ENCODE measurements at regions not wholly inside any gene's neighbourhood (a gene's known extent, or its start where the extent isn't known, plus 50 kb on each side); places are given as distances from the start of the nearest gene placed in this dataset.

- TF ChIP-seq, protein P1, sequence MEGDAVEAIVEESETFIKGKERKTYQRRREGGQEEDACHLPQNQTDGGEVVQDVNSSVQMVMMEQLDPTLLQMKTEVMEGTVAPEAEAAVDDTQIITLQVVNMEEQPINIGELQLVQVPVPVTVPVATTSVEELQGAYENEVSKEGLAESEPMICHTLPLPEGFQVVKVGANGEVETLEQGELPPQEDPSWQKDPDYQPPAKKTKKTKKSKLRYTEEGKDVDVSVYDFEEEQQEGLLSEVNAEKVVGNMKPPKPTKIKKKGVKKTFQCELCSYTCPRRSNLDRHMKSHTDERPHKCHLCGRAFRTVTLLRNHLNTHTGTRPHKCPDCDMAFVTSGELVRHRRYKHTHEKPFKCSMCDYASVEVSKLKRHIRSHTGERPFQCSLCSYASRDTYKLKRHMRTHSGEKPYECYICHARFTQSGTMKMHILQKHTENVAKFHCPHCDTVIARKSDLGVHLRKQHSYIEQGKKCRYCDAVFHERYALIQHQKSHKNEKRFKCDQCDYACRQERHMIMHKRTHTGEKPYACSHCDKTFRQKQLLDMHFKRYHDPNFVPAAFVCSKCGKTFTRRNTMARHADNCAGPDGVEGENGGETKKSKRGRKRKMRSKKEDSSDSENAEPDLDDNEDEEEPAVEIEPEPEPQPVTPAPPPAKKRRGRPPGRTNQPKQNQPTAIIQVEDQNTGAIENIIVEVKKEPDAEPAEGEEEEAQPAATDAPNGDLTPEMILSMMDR (IDR thresholded peaks at IDR 0.05; ENCODE audit: low read depth, low read length, missing control alignments): no peak
- peak; percentile 27 for DNase-seq
- Histone ChIP-seq H3K27ac (no peak overlapping the region), H3K4me3 (ENCODE audit: low read depth, low read length) (no peak overlapping the region), H3K27me3 (replicated peaks) (no peaks in the 10 kb centered on the region), H3K36me3 (replicated peaks) (no peaks in the 10 kb centered on the region)
- in situ Hi-C loops (cut with HindIII; ENCODE audit: low pct_ligation_motif_present, low sequenced_read_pairs): no loop called here
Measured at GRCh38 chr12:70045036-70045435, 198.2 kb upstream of the CNOT2 start.

DNA sequence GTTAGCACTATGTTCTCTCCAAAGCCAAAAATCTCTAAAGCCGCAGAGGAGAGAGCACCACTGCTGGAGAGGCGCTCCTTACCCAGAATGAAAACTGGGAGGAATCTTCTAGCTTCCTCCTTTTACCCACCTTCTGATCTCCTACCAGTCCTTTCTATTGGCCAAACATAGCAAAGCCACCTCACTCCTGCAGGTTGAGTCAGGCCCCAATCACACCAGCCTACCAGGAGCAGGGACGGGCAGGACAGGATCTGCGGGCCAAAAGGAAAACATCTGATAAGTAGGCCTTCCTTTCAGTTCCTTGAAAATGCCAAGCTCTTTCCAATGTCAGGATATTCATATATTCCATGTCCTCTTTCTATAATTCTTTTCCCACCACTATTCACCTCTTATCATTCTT is 197.7 kb upstream of the CNOT2 start:
- in situ Hi-C loops (cut with HindIII; ENCODE audit: low pct_ligation_motif_present, low sequenced_read_pairs): no loop called here
- Histone ChIP-seq H3K27me3 (replicated peaks) (no peaks in the 10 kb centered on the region), H3K36me3 (replicated peaks) (no peaks in the 10 kb centered on the region), H3K4me3 (ENCODE audit: low read depth, low read length) (no peak overlapping the region), H3K27ac (no peak overlapping the region)
- TF ChIP-seq, protein P1 (IDR thresholded peaks at IDR 0.05; ENCODE audit: low read depth, low read length, missing control alignments): no peak
- DNase-seq: no peak

DNA sequence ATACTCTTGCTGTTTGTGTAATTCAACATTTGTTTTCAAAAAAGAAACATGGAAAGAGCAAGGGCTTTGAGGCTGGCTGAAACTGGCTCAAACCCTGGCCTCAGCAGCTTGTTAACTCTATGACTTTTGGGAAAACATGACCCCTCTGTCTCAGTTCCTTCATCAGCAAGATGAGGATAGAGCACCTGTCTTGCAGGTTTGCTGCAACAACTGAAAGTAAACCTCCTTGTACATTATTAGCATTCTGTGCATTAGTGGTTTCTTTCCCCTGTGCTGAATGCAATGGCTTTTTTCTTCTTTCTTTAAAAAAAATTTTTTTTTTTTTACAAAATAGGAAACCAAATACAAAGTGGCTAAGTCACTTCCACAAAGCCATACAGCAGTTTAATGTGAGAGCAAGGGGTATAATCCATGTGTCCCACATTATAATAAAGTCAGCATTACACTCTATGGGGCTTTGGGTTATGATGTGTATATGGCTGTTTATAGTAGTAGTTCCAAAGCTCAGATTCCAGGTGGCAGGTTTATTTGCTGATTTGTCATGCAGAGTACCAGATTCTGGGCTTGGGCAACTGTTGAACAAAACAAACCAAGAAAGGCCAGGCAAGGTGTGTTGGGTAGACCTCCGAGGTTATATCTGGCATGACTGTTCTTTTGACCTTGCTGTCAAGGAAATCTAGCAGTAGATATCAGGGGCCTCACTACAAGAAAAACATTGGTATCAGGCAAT is 194.5 kb upstream of the CNOT2 start:
- Histone ChIP-seq H3K27ac (no peak overlapping the region), H3K27me3 (replicated peaks) (no peaks in the 10 kb centered on the region), H3K4me3 (ENCODE audit: low read depth, low read length) (no peak overlapping the region), H3K36me3 (replicated peaks) (no peaks in the 10 kb centered on the region)
- TF ChIP-seq, protein P1 (IDR thresholded peaks at IDR 0.05; ENCODE audit: low read depth, low read length, missing control alignments): no peak
- in situ Hi-C loops (cut with HindIII; ENCODE audit: low pct_ligation_motif_present, low sequenced_read_pairs): no loop called here
- DNase-seq: no peak

DNA sequence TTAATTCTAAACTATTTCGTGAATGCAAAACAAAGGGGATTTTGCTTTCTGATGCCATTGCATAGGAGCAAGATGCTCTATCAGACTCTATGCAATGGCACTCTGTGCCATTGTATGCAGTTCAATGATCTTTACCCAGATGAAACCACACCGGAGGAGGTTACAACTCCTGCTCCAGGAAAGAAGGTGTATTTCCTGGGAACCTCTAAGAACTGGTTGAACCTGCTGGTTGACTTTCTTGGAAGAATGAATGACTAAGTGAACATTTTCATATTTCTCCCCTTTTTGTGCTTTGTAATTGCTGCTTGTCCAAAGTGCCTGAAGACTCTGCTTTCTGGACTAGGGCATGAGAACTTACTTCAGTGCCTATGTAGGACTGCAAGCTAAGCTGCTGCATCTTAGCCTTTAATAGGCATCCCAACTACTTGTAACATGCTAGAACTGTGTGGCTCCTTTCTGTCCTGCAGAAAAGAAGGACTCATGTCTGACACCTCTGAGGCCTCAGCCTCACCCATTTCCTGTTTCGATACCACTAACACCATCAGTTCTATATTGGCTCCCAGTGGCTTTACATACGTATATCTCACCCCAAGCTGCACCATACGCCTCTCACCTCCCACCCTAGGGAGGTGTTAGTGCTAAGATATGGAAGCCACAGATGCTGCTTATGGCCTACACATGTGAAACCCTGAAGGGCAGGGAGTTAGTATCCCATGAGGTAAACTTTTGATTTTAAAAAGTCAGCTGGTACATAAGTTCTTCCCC is 193.5 kb upstream of the CNOT2 start:
- Histone ChIP-seq H3K4me3 (ENCODE audit: low read depth, low read length) (no peak overlapping the region), H3K27me3 (replicated peaks) (no peaks in the 10 kb centered on the region), H3K36me3 (replicated peaks) (no peaks in the 10 kb centered on the region), H3K27ac (no peak overlapping the region)
- in situ Hi-C loops (cut with HindIII; ENCODE audit: low pct_ligation_motif_present, low sequenced_read_pairs): no loop called here
- no peak for DNase-seq
- TF ChIP-seq, protein P1 (IDR thresholded peaks at IDR 0.05; ENCODE audit: low read depth, low read length, missing control alignments): no peak

DNA sequence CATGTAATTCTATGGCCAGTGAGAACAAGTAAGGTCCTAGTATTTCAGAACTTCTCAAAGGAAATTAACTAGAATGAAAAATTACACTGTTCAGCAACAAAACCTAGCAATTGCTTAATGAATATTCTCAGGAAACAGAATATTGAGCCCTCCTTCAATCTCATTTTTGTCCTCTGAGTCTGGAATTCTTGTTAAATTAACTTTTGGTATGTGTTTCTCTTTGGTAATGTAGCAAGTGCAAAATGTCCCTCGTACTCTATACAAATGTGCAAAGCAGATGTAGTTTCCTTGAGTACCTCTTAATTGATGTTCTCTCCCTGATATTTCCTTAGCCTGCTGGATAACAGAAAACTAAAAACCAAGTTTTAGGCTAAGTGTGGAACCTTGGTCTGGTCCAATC is 190.8 kb upstream of the CNOT2 start:
- Histone ChIP-seq H3K27ac (no peak overlapping the region), H3K27me3 (replicated peaks) (no peaks in the 10 kb centered on the region), H3K4me3 (ENCODE audit: low read depth, low read length) (no peak overlapping the region), H3K36me3 (replicated peaks) (no peaks in the 10 kb centered on the region)
- no peak for DNase-seq
- in situ Hi-C loops (cut with HindIII; ENCODE audit: low pct_ligation_motif_present, low sequenced_read_pairs): no loop called here
- TF ChIP-seq, protein P1 (IDR thresholded peaks at IDR 0.05; ENCODE audit: low read depth, low read length, missing control alignments): no peak
